Esophagus muscularis mucosa (tissue), 4 donors: ENCODE measurements at regions not wholly inside any gene's neighbourhood (a gene's known extent, or its start where the extent isn't known, plus 50 kb on each side); places are given as distances from the start of the nearest gene placed in this dataset.
"Not testable (repeated sequence)": the region's sequence is repeated elsewhere in the genome, so short reads cannot be mapped to it uniquely, and the experiment has no call there.

Experiments used
- DNase-seq: peaks from one replicate; pipeline ENCODE4 v3.0.0-alpha.2; 2017; ENCODE audit errors: extremely low spot score
- H3K27ac ChIP-seq, 4 donors: fragments of 200-600 bp; sonication (generic); replicated peaks in 1 of 4; 1 replicate in 3 of 4; 2 replicates in 1 of 4; pipeline ENCODE4 v1.5.1; 2016 to 2019; ENCODE audit warnings: mild to moderate bottlenecking in 1 of 4
- H3K27me3 ChIP-seq, 4 donors: fragments of 200-600 bp; sonication (generic); one replicate each; pipeline versions ENCODE4 v1.5.1 to v1.6.0; 2016 to 2019
- H3K36me3 ChIP-seq, 4 donors: fragments of 200-600 bp; sonication (generic); one replicate each; pipeline ENCODE4 v1.5.1; 2016 to 2019
- H3K4me1 ChIP-seq, 4 donors: fragments of 200-600 bp; sonication (generic); one replicate each; pipeline ENCODE4 v1.5.1; 2016 to 2019
- H3K4me3 ChIP-seq, 4 donors: fragments of 200-600 bp; sonication (generic); 1 replicate in 2 of 4; 2 replicates in 2 of 4; pipeline ENCODE4 v1.5.1; 2016 to 2019; ENCODE audit warnings: mild to moderate bottlenecking in 4 of 4, moderate library complexity in 1 of 4
- H3K9me3 ChIP-seq, 4 donors: fragments of 200-600 bp; sonication (generic); 1 replicate in 3 of 4; 2 replicates in 1 of 4; pipeline ENCODE4 v1.5.1; 2016 to 2019
- CTCF ChIP-seq, 3 experiments: fragments of 200-600 bp in 2 of 3; fragments of 450-650 bp in 1 of 3; sonication (generic) in 2 of 3; IDR thresholded peaks; one replicate each; pipeline ENCODE4 v1.5.1; 2017 to 2019; ENCODE audit warnings: antibody characterized with exemption in 3 of 3, mild to moderate bottlenecking in 2 of 3, moderate library complexity in 1 of 3
- EP300 ChIP-seq: sonication (generic); formaldehyde crosslinking; IDR thresholded peaks from one replicate; pipeline ENCODE4 v1.6.1; 2017; ENCODE audit warnings: antibody characterized with exemption
- POLR2A ChIP-seq: fragments of 450-650 bp; IDR thresholded peaks from one replicate; pipeline ENCODE4 v1.6.1; 2017; ENCODE audit warnings: antibody characterized with exemption, moderate library complexity, mild to moderate bottlenecking, low read depth
- POLR2AphosphoS5 ChIP-seq, 2 donors: sonication (generic); formaldehyde crosslinking; IDR thresholded peaks; one replicate each; pipeline ENCODE4 v1.6.1; 2017; ENCODE audit warnings: antibody characterized with exemption in 2 of 2
- WGBS: methylation state at CpG from one replicate; pipeline ENCODE4 v1.1.5; 2018; 5-methylcytosine and 5-hydroxymethylcytosine counted together
- intact Hi-C: fragments of 100-400 bp; cut with DNase I; formaldehyde crosslinking; loops from one replicate; pipeline ENCODE4 v1.15.1; 2023

- Histone ChIP-seq H3K27me3 (peaks cover 0 to 4% (median 0%) of the 10 kb centered on the region in 4 donors), H3K4me1 (peaks cover 0 to 7% (median 0%) of the 10 kb centered on the region in 4 donors), H3K4me3 (no peak overlapping the region), H3K27ac (no peak overlapping the region), H3K36me3 (no peaks in the 10 kb centered on the region), H3K9me3 (no peaks in the 10 kb centered on the region)
- intact Hi-C loops: no loop called here
- TF ChIP-seq CTCF (IDR thresholded peaks at IDR 0.05) (no peak), POLR2A (no peak), POLR2AphosphoS5 (IDR thresholded peaks at IDR 0.05) (no peak), EP300 (no peak)
- DNase-seq: no peak
Observed at GRCh38 chr12:116670859-116671258, 67.0 kb downstream of the SPRING1 start.

GRCh38 chr12:116667752-116668151, 70.1 kb downstream of the SPRING1 start:
- WGBS: 96% methylated on average over 10 of the region's 10 CpGs
- Histone ChIP-seq H3K4me1 (peaks cover 0 to 5% (median under 1%) of the 10 kb centered on the region in 4 donors), H3K4me3 (no peak overlapping the region), H3K27ac (no peak overlapping the region), H3K27me3 (no peaks in the 10 kb centered on the region), H3K36me3 (no peaks in the 10 kb centered on the region), H3K9me3 (no peaks in the 10 kb centered on the region)
- no peak for DNase-seq
- TF ChIP-seq EP300 (no peak), POLR2A (no peak), CTCF (IDR thresholded peaks at IDR 0.05) (no peak), POLR2AphosphoS5 (IDR thresholded peaks at IDR 0.05) (no peak)
- intact Hi-C loops: no loop called here

GRCh38 chr12:116666829-116667228, 71.0 kb downstream of the SPRING1 start:
- peak overlapping the region in 1 of 4 donors; percentile 46 for H3K27ac ChIP-seq
- H3K36me3 ChIP-seq, intact Hi-C loops, H3K27me3 ChIP-seq, H3K4me3 ChIP-seq, DNase-seq, H3K4me1 ChIP-seq, H3K9me3 ChIP-seq: not testable (repeated sequence)
- WGBS: 88% methylated on average over 8 of the region's 8 CpGs

- Histone ChIP-seq H3K9me3 (no peaks in the 10 kb centered on the region), H3K27ac (peak overlapping the region in 2 of 4 donors; percentile 34 to 46), H3K4me1 (peaks cover 0 to 5% (median 2%) of the 10 kb centered on the region in 4 donors), H3K36me3 (no peaks in the 10 kb centered on the region), H3K4me3 (no peak overlapping the region), H3K27me3 (no peaks in the 10 kb centered on the region)
- TF ChIP-seq POLR2A (no peak), POLR2AphosphoS5 (IDR thresholded peaks at IDR 0.05) (no peak), EP300 (no peak), CTCF (IDR thresholded peaks at IDR 0.05) (no peak)
- intact Hi-C loops: no loop called here
- 78% methylated on average over 10 of the region's 10 CpGs for WGBS
- no peak for DNase-seq
Observed at GRCh38 chr12:116666305-116666673, 71.6 kb downstream of the SPRING1 start.

GRCh38 chr12:116665666-116666304, 72.1 kb downstream of the SPRING1 start:
- Histone ChIP-seq H3K27me3 (no peaks in the 10 kb centered on the region), H3K4me3 (no peak overlapping the region), H3K36me3 (no peaks in the 10 kb centered on the region), H3K27ac (peak overlapping the region in 2 of 4 donors; percentile 34 to 46), H3K4me1 (peaks cover 0 to 5% (median 2%) of the 10 kb centered on the region in 4 donors), H3K9me3 (no peaks in the 10 kb centered on the region)
- TF ChIP-seq CTCF (IDR thresholded peaks at IDR 0.05) (no peak), EP300 (no peak)
- intact Hi-C loops: no loop called here
- WGBS: 67% methylated on average over 15 of the region's 15 CpGs
- no peak for DNase-seq
